AG04449 (cell line): ENCODE measurements at regions not wholly inside any gene's neighbourhood (a gene's known extent, or its start where the extent isn't known, plus 50 kb on each side); places are given as distances from the start of the nearest gene placed in this dataset.

Experiments
- CTCF ChIA-PET: fragments of 350-600 bp; formaldehyde crosslinking; extraction: SDS; loops from one replicate; lab custom pipeline; 2021; ENCODE audit warnings: antibody characterized with exemption; lab: Yijun Ruan, JAX
- POLR2A ChIA-PET: fragments of 400-600, 350-600 bp; formaldehyde crosslinking; extraction: SDS; loops from one replicate; lab custom pipeline; 2020; ENCODE audit warnings: antibody characterized with exemption, inconsistent platforms; lab: Yijun Ruan, JAX
- DNase-seq: peaks from one replicate; pipeline ENCODE4 v3.0.0-alpha.2; 2010; ENCODE audit warnings: low read depth, low spot score
- H3K4me3 ChIP-seq: 2 replicates; pipeline ENCODE4 v1.5.1; 2011; ENCODE audit warnings: low read depth, mild to moderate bottlenecking, control low read depth, low read length
- CTCF ChIP-seq: IDR thresholded peaks from one replicate; pipeline ENCODE4 v1.5.1; 2011; ENCODE audit warnings: mild to moderate bottlenecking, moderate library complexity, low read length, control low read depth, inconsistent platforms; ENCODE audit not compliant: insufficient read depth; ENCODE audit errors: missing control alignments

GRCh38 chr4:131248314-131248713 lies 1900.8 kb upstream of the PCDH10 start:
- TF ChIP-seq CTCF: no peak
- POLR2A ChIA-PET: no interaction called here
- CTCF ChIA-PET: no interaction called here
- no peak overlapping the region for H3K4me3 ChIP-seq
- DNase-seq: no peak

- no peak for TF ChIP-seq CTCF
- CTCF ChIA-PET: no interaction called here
- no peak overlapping the region for H3K4me3 ChIP-seq
- no peak for DNase-seq
- POLR2A ChIA-PET: no interaction called here
Observed at GRCh38 chr4:131251321-131251720, 1897.8 kb upstream of the PCDH10 start.

GRCh38 chr4:131257241-131257640 lies 1891.9 kb upstream of the PCDH10 start:
- DNase-seq: no peak
- POLR2A ChIA-PET: no interaction called here
- CTCF ChIA-PET: no interaction called here
- no peak for TF ChIP-seq CTCF
- H3K4me3 ChIP-seq: no peak overlapping the region

- H3K4me3 ChIP-seq: no peak overlapping the region
- no peak for DNase-seq
- TF ChIP-seq CTCF: no peak
- CTCF ChIA-PET: no interaction called here
- POLR2A ChIA-PET: no interaction called here
Observed at GRCh38 chr4:131258361-131258760, 1890.7 kb upstream of the PCDH10 start.

- no peak overlapping the region for H3K4me3 ChIP-seq
- ChIA-PET CTCF (no interaction called here), POLR2A (no interaction called here)
- TF ChIP-seq CTCF: no peak
- DNase-seq: no peak
Observed at GRCh38 chr4:131288441-131288840, 1860.7 kb upstream of the PCDH10 start.

GRCh38 chr4:131296192-131296591 lies 1852.9 kb upstream of the PCDH10 start:
- no peak for TF ChIP-seq CTCF
- no peak overlapping the region for H3K4me3 ChIP-seq
- ChIA-PET POLR2A (no interaction called here), CTCF (no interaction called here)
- DNase-seq: no peak

GRCh38 chr4:131302108-131302507 lies 1847.0 kb upstream of the PCDH10 start:
- no peak overlapping the region for H3K4me3 ChIP-seq
- no peak for DNase-seq
- ChIA-PET CTCF (no interaction called here), POLR2A (no interaction called here)
- no peak for TF ChIP-seq CTCF
